ENCODE measurements at regions not wholly inside any gene's neighbourhood (a gene's known extent, or its start where the extent isn't known, plus 50 kb on each side); places are given as distances from the start of the nearest gene placed in this dataset.

GRCh38 chr11:27777033-27777432 lies 76.8 kb upstream of the BDNF start:
- Histone ChIP-seq H3K9me3 (no peaks in the 10 kb centered on the region), H3K4me3 (no peak overlapping the region), H3K36me3 (no peaks in the 10 kb centered on the region), H3K27me3 (no peaks in the 10 kb centered on the region), H3K27ac (no peak overlapping the region), H3K4me1 (no peaks in the 10 kb centered on the region)
- TF ChIP-seq, protein P1, sequence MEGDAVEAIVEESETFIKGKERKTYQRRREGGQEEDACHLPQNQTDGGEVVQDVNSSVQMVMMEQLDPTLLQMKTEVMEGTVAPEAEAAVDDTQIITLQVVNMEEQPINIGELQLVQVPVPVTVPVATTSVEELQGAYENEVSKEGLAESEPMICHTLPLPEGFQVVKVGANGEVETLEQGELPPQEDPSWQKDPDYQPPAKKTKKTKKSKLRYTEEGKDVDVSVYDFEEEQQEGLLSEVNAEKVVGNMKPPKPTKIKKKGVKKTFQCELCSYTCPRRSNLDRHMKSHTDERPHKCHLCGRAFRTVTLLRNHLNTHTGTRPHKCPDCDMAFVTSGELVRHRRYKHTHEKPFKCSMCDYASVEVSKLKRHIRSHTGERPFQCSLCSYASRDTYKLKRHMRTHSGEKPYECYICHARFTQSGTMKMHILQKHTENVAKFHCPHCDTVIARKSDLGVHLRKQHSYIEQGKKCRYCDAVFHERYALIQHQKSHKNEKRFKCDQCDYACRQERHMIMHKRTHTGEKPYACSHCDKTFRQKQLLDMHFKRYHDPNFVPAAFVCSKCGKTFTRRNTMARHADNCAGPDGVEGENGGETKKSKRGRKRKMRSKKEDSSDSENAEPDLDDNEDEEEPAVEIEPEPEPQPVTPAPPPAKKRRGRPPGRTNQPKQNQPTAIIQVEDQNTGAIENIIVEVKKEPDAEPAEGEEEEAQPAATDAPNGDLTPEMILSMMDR (IDR thresholded peaks at IDR 0.05): no peak
- no peak for TF ChIP-seq POLR2A (IDR thresholded peaks at IDR 0.05)
- no peak for DNase-seq

- Histone ChIP-seq H3K27me3 (no peaks in the 10 kb centered on the region), H3K9me3 (no peaks in the 10 kb centered on the region), H3K36me3 (no peaks in the 10 kb centered on the region), H3K27ac (no peak overlapping the region), H3K4me1 (no peaks in the 10 kb centered on the region), H3K4me3 (no peak overlapping the region)
- TF ChIP-seq, protein P1 (IDR thresholded peaks at IDR 0.05): no peak
- no peak for TF ChIP-seq POLR2A (IDR thresholded peaks at IDR 0.05)
- DNase-seq: no peak
Observed at GRCh38 chr11:27773884-27774283, 73.6 kb upstream of the BDNF start.

DNA sequence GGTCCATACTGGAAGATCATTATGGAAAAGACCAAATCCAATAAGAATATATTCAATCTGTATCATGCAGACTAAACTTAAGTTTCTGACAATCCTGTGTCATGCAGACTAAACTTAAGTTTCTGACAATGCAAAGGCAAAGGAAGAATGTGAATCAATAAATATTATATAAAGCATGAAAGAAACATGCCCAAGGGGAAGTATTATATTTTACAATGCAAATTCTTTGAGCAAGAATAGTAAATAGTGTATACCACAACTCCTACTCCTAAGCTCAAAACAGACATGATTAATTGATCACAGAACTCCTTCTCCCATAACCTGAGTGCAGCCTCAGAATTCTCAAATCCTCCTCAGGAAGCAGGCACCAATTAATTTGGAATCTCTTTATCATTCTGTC lies 71.3 kb upstream of the BDNF start:
- Histone ChIP-seq H3K27ac (no peak overlapping the region), H3K9me3 (no peaks in the 10 kb centered on the region), H3K36me3 (no peaks in the 10 kb centered on the region), H3K4me3 (no peak overlapping the region), H3K27me3 (no peaks in the 10 kb centered on the region), H3K4me1 (no peaks in the 10 kb centered on the region)
- DNase-seq: no peak
- no peak for TF ChIP-seq POLR2A (IDR thresholded peaks at IDR 0.05)
- TF ChIP-seq, protein P1 (IDR thresholded peaks at IDR 0.05): no peak

DNA sequence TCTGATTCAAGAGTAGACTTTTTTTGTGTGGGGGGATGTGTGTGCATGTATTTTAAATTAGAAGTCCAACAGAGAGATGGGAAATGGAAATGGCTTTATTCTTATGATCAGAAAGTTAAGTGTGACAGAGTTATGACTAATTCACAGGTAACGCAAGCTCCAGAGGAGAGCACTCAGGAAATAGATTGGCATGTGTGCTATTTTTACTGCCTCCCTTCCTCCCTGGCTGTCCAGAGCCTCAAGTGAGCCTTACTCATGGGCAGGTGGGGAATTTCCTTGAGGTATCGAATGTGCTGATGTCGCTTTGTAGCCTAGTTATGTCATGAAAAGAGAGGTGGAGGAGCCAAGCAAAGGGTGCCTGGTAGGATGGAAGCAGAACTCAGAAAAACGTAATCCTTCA lies 70.3 kb upstream of the BDNF start:
- no peaks in the 10 kb centered on the region for H3K4me1 ChIP-seq
- no peak overlapping the region for H3K27ac ChIP-seq
- no peak overlapping the region for H3K4me3 ChIP-seq
- TF ChIP-seq POLR2A (IDR thresholded peaks at IDR 0.05): no peak
- TF ChIP-seq, protein P1 (IDR thresholded peaks at IDR 0.05): no peak
- DNase-seq: no peak
- no peaks in the 10 kb centered on the region for H3K27me3 ChIP-seq
- no peaks in the 10 kb centered on the region for H3K36me3 ChIP-seq
- no peaks in the 10 kb centered on the region for H3K9me3 ChIP-seq

GRCh38 chr11:27763736-27764135 lies 63.5 kb upstream of the BDNF start:
- Histone ChIP-seq H3K27ac (no peak overlapping the region), H3K36me3 (no peaks in the 10 kb centered on the region), H3K4me3 (no peak overlapping the region)

More at GRCh38 chr11:27763736-27764135, 63.5 kb upstream of the BDNF start:
- DNase-seq: no peak
- H3K9me3 ChIP-seq: no peaks in the 10 kb centered on the region
- H3K4me1 ChIP-seq: no peaks in the 10 kb centered on the region
- TF ChIP-seq POLR2A (IDR thresholded peaks at IDR 0.05): no peak
- TF ChIP-seq, protein P1 (IDR thresholded peaks at IDR 0.05): no peak
- H3K27me3 ChIP-seq: no peaks in the 10 kb centered on the region

Data from Peyer's patch (tissue), 4 donors.